ENCODE measurements at regions not wholly inside any gene's neighbourhood (a gene's known extent, or its start where the extent isn't known, plus 50 kb on each side); places are given as distances from the start of the nearest gene placed in this dataset.

DNA sequence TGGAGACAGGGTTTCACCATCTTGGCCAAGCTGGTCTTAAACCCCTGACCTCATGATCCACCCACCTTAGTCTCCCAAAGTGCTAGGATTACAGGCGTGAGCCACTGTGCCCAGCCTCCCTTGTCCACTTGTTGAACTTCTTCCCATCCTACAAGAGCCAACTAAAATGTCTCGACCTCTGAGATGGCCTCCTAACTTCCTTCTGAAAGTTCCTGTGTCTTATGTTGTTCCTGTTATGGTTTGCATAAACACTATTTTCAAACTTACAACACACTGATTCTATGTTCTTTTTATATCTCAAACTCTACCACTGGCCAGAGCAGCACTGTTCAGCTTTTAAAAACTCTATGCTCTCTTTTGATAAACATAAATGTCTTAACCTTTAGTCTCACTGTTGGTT is 63.3 kb upstream of the UGP2 start:
- DNase-seq (ENCODE audit: low spot score) = no peak
- no peak overlapping the region for H3K4me2 ChIP-seq (ENCODE audit: low read length)
- TF ChIP-seq EZH2phosphoT487 (IDR thresholded peaks at IDR 0.05; ENCODE audit: borderline replicate concordance, low read depth, low read length) = no peak
- TF ChIP-seq, protein P1, sequence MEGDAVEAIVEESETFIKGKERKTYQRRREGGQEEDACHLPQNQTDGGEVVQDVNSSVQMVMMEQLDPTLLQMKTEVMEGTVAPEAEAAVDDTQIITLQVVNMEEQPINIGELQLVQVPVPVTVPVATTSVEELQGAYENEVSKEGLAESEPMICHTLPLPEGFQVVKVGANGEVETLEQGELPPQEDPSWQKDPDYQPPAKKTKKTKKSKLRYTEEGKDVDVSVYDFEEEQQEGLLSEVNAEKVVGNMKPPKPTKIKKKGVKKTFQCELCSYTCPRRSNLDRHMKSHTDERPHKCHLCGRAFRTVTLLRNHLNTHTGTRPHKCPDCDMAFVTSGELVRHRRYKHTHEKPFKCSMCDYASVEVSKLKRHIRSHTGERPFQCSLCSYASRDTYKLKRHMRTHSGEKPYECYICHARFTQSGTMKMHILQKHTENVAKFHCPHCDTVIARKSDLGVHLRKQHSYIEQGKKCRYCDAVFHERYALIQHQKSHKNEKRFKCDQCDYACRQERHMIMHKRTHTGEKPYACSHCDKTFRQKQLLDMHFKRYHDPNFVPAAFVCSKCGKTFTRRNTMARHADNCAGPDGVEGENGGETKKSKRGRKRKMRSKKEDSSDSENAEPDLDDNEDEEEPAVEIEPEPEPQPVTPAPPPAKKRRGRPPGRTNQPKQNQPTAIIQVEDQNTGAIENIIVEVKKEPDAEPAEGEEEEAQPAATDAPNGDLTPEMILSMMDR (conservative IDR thresholded peaks at IDR 0.05; ENCODE audit: low read length) = no peak
- H3K4me1 ChIP-seq (ENCODE audit: insufficient read depth, low read length, poor library complexity, severe bottlenecking) = peaks cover 4% of the 10 kb centered on the region
- BruUV-seq (replicated peaks) = no TSS peak
- H3K9me2 ChIP-seq (ENCODE audit: insufficient read depth, low read length) = no peaks in the 10 kb centered on the region
- ChIA-PET POLR2A (interaction anchor here (0.8 to 1.5 kb wide), 2 partner anchors 33 to 86 kb away, joined by 3 read pairs; no protein-coding TSS in a partner anchor), CTCF (ENCODE audit: unreplicated experiment) (no interaction called here)
- H3K4me3 ChIP-seq (ENCODE audit: low read depth, low read length, poor library complexity, severe bottlenecking) = no peak overlapping the region
- H3K79me2 ChIP-seq (ENCODE audit: insufficient read depth, low read depth, low read length) = no peaks in the 10 kb centered on the region
- H2AFZ ChIP-seq (ENCODE audit: low read length) = no peak overlapping the region
- intact Hi-C loops (cut with micrococcal nuclease; ENCODE audit: unreplicated experiment) = no loop called here
- no peak overlapping the region for H3K27ac ChIP-seq (ENCODE audit: low read depth, low read length, poor library complexity, severe bottlenecking)
- H4K20me1 ChIP-seq (ENCODE audit: insufficient read depth, low read length) = no peaks in the 10 kb centered on the region
- H3K9me3 ChIP-seq (ENCODE audit: low read length) = no peaks in the 10 kb centered on the region
- no peaks in the 10 kb centered on the region for H3K36me3 ChIP-seq (ENCODE audit: insufficient read depth, low read length)

DNA sequence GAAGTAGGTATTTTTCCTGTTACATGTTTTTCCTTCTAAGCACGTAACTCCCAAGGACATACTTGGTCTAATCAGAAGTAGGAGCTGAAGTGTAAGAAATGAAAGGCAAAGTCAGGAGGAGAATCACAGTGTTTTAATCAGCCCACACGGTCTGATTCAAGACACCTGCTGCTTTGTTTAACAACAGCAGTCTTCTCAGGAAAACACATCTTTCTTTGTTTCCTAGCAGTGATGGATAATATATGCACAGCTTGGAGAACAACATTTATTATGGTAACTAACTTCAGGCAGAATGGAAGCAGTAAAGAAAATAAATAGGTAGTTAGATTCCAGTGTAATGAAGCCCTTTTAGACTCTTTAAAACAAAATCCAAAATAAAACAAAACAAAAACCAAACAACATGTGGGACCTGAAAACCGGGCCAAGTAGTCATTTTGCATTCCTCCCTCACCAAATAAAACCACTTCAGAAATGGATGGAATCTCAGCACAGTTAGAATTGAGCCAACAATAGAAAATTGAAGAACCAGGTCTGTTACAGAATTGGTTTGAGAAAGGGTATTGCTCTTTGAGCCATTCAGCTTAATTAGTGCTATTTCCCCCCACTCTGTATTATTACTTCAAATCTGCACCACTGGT is 61.1 kb upstream of the UGP2 start:
- Histone ChIP-seq H4K20me1 (ENCODE audit: insufficient read depth, low read length) (no peaks in the 10 kb centered on the region), H2AFZ (ENCODE audit: low read length) (no peak overlapping the region), H3K9me2 (ENCODE audit: insufficient read depth, low read length) (no peaks in the 10 kb centered on the region), H3K9me3 (ENCODE audit: low read length) (no peaks in the 10 kb centered on the region), H3K36me3 (ENCODE audit: insufficient read depth, low read length) (no peaks in the 10 kb centered on the region), H3K27ac (ENCODE audit: low read depth, low read length, poor library complexity, severe bottlenecking) (no peak overlapping the region), H3K79me2 (ENCODE audit: insufficient read depth, low read depth, low read length) (no peaks in the 10 kb centered on the region), H3K4me2 (ENCODE audit: low read length) (no peak overlapping the region), H3K4me3 (ENCODE audit: low read depth, low read length, poor library complexity, severe bottlenecking) (no peak overlapping the region), H3K4me1 (ENCODE audit: insufficient read depth, low read length, poor library complexity, severe bottlenecking) (peaks cover 4% of the 10 kb centered on the region)
- ChIA-PET POLR2A (interaction anchor here (0.5 kb wide), 3 partner anchors 38 to 127 kb away, joined by 3 read pairs; no protein-coding TSS in a partner anchor), CTCF (ENCODE audit: unreplicated experiment) (no interaction called here)
- intact Hi-C loops (cut with micrococcal nuclease; ENCODE audit: unreplicated experiment) = loop anchor here (5.0 kb wide), 1 partner anchor 82 kb away; no protein-coding TSS in a partner anchor
- TF ChIP-seq, protein P1 (conservative IDR thresholded peaks at IDR 0.05; ENCODE audit: low read length) = no peak; the same call in 1 of the 2 replicates
- no peak for TF ChIP-seq EZH2phosphoT487 (IDR thresholded peaks at IDR 0.05; ENCODE audit: borderline replicate concordance, low read depth, low read length)
- DNase-seq (ENCODE audit: low spot score) = no peak
- no TSS peak for BruUV-seq (replicated peaks)

DNA sequence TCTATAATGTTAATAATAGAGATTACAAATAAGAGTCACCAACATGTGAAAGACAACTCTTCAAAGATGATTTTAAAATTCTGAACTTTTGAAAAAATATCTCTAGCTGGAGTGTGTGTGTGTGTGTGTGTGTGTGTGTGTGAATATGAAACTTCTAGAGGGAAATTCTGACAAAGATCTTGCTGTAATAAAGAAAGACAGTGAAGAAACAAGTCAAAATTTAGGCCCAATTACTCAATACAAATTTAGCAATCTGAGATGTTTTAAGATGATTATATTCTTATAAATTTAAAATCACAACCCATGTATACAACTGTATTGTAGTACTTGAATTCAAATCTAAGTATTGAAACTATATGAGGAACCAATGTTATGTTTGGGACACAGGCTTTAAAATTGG is 57.2 kb upstream of the UGP2 start:
- Histone ChIP-seq H2AFZ (ENCODE audit: low read length) (no peak overlapping the region), H3K4me1 (ENCODE audit: insufficient read depth, low read length, poor library complexity, severe bottlenecking) (no peaks in the 10 kb centered on the region), H3K36me3 (ENCODE audit: insufficient read depth, low read length) (no peaks in the 10 kb centered on the region), H3K4me3 (ENCODE audit: low read depth, low read length, poor library complexity, severe bottlenecking) (no peak overlapping the region), H4K20me1 (ENCODE audit: insufficient read depth, low read length) (no peaks in the 10 kb centered on the region), H3K9me2 (ENCODE audit: insufficient read depth, low read length) (no peaks in the 10 kb centered on the region), H3K27ac (ENCODE audit: low read depth, low read length, poor library complexity, severe bottlenecking) (no peak overlapping the region), H3K9me3 (ENCODE audit: low read length) (no peaks in the 10 kb centered on the region), H3K79me2 (ENCODE audit: insufficient read depth, low read depth, low read length) (no peaks in the 10 kb centered on the region), H3K4me2 (ENCODE audit: low read length) (no peak overlapping the region)
- ChIA-PET POLR2A (interaction anchor here (0.9 to 1.2 kb wide), 2 partner anchors 11 to 68 kb away, joined by 3 to 4 read pairs; no protein-coding TSS in a partner anchor), CTCF (ENCODE audit: unreplicated experiment) (no interaction called here)
- no TSS peak for BruUV-seq (replicated peaks)
- no peak for DNase-seq (ENCODE audit: low spot score)
- TF ChIP-seq EZH2phosphoT487 (IDR thresholded peaks at IDR 0.05; ENCODE audit: borderline replicate concordance, low read depth, low read length) = no peak
- TF ChIP-seq, protein P1 (conservative IDR thresholded peaks at IDR 0.05; ENCODE audit: low read length) = no peak
- intact Hi-C loops (cut with micrococcal nuclease; ENCODE audit: unreplicated experiment) = loop anchor here (5.0 kb wide), 1 partner anchor 78 kb away; no protein-coding TSS in a partner anchor

Measured in OCI-LY7 (cell line).